ENCODE measurements at regions not wholly inside any gene's neighbourhood (a gene's known extent, or its start where the extent isn't known, plus 50 kb on each side); places are given as distances from the start of the nearest gene placed in this dataset.

DNA sequence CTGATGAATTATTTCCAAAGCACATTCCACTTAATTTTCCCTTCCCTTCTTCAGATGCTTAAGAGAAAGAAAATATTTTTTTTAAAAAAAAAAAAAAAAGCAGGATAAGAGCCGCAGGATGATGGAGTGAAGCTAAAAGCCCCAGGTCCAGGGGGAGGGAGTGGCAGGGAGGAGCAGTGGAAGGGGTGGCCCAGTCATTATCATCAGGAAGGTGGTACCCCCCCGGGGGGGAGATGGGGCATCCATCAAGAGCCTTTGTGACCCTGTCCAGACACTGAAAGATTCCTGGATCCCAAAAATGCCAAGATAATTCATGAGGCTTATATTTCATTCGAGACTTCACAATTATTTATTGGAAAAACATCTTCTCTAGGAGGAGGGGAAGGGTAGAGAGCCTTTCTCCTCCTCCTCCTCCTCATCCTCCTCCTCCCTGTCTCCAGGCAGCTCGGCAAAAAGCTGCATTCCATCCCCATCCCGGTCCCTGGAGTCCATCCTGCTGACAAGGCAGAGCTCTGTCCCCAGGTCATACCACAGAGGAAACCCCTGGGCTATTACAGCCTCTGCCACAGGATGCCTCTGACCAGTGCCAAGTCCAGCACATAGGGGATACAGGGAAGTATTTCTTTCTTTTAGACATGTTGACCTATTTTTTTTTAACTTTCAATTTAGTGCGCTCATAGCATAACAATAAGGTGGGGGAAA is 125.3 kb downstream of the TWIST2 start:
- H3F3A ChIP-seq (ENCODE audit: insufficient read depth): no peaks in the 10 kb centered on the region
- H3K9me2 ChIP-seq (replicated peaks; ENCODE audit: insufficient read depth, low read length): no peaks in the 10 kb centered on the region
- H3K9ac ChIP-seq (ENCODE audit: low read length): no peak overlapping the region
- no peaks in the 10 kb centered on the region for H4K20me1 ChIP-seq (ENCODE audit: low read depth, low read length)
- H3K79me2 ChIP-seq (ENCODE audit: insufficient read depth, low read length): no peaks in the 10 kb centered on the region
- no peak overlapping the region for H3K27ac ChIP-seq (ENCODE audit: low read depth, low read length)
- no peaks in the 10 kb centered on the region for H3K36me3 ChIP-seq (ENCODE audit: low read length)
- no peak overlapping the region for H3K4me2 ChIP-seq (ENCODE audit: low read depth, low read length, poor library complexity, severe bottlenecking)
- no peak for TF ChIP-seq EZH2phosphoT487 (conservative IDR thresholded peaks at IDR 0.05; ENCODE audit: low read length)
- TF ChIP-seq, protein P1, sequence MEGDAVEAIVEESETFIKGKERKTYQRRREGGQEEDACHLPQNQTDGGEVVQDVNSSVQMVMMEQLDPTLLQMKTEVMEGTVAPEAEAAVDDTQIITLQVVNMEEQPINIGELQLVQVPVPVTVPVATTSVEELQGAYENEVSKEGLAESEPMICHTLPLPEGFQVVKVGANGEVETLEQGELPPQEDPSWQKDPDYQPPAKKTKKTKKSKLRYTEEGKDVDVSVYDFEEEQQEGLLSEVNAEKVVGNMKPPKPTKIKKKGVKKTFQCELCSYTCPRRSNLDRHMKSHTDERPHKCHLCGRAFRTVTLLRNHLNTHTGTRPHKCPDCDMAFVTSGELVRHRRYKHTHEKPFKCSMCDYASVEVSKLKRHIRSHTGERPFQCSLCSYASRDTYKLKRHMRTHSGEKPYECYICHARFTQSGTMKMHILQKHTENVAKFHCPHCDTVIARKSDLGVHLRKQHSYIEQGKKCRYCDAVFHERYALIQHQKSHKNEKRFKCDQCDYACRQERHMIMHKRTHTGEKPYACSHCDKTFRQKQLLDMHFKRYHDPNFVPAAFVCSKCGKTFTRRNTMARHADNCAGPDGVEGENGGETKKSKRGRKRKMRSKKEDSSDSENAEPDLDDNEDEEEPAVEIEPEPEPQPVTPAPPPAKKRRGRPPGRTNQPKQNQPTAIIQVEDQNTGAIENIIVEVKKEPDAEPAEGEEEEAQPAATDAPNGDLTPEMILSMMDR (IDR thresholded peaks at IDR 0.05; ENCODE audit: insufficient read depth, low read length, poor library complexity, severe bottlenecking): no peak
- H3K9me3 ChIP-seq (ENCODE audit: insufficient read depth, low read length): no peaks in the 10 kb centered on the region
- no peak overlapping the region for H3K4me3 ChIP-seq (ENCODE audit: insufficient read depth, low read length, poor library complexity, severe bottlenecking)
- H3K27me3 ChIP-seq (ENCODE audit: low read length): no peaks in the 10 kb centered on the region
- no peak overlapping the region for H2AFZ ChIP-seq (ENCODE audit: low read depth, low read length, severe bottlenecking)

DNA sequence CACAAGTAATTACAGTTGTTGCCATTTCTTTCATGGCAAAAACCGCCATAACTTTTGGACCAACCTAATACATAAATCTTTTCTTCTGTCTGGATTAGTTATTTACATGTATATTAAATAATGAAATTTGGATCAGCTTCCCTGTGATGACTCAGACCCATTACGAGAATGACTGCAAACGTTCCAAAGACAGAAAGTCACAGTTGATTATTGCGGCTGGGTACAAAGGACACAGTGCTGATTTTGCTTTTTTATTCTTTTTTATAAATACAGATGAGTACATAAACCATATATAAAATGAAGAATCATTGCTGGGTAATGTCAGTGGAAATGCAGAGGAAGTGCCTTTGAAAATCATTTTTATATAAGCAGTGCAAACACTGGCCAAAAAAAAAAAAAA is 126.2 kb downstream of the TWIST2 start:
- Histone ChIP-seq H3K79me2 (ENCODE audit: insufficient read depth, low read length) (no peaks in the 10 kb centered on the region), H3K27me3 (ENCODE audit: low read length) (no peaks in the 10 kb centered on the region), H3F3A (ENCODE audit: insufficient read depth) (no peaks in the 10 kb centered on the region), H3K36me3 (ENCODE audit: low read length) (no peaks in the 10 kb centered on the region), H3K27ac (ENCODE audit: low read depth, low read length) (no peak overlapping the region), H3K4me3 (ENCODE audit: insufficient read depth, low read length, poor library complexity, severe bottlenecking) (no peak overlapping the region), H3K9ac (ENCODE audit: low read length) (no peak overlapping the region), H2AFZ (ENCODE audit: low read depth, low read length, severe bottlenecking) (no peak overlapping the region), H3K9me3 (ENCODE audit: insufficient read depth, low read length) (no peaks in the 10 kb centered on the region), H4K20me1 (ENCODE audit: low read depth, low read length) (no peaks in the 10 kb centered on the region), H3K9me2 (replicated peaks; ENCODE audit: insufficient read depth, low read length) (no peaks in the 10 kb centered on the region), H3K4me2 (ENCODE audit: low read depth, low read length, poor library complexity, severe bottlenecking) (no peak overlapping the region)
- TF ChIP-seq, protein P1 (IDR thresholded peaks at IDR 0.05; ENCODE audit: insufficient read depth, low read length, poor library complexity, severe bottlenecking): no peak

DNA sequence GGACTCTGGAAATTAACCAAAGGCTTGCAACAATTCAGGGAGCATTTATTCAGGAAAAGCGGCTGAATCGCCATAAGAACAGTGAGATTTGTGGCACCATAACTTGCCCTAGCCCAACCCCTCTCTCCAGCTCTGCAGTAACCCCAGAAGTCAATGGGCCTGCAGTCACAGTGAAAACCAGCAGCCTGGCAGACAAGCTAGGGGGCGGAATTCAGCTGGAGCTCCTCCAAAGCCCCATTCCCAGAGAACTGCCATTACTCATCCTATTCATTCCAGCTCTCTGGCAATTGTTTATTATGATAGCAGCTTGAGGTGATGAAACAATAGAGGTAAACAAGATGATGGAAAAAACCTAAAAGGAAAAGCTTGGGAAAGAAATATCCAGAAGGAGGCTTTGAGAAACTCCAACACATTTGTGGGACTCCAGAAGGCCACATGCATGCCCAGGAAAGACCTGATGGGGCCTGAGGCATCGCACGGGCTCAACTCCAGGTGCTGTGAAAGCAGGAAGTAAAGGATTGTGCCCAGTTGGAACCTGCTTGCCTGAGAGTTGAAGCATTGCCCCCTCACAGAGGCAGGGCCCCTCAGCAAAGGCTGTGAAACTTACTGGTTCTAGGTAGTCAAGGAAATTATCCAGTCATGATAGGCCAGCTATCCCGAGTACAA is 126.7 kb downstream of the TWIST2 start:
- no peak overlapping the region for H3K4me2 ChIP-seq (ENCODE audit: low read depth, low read length, poor library complexity, severe bottlenecking)

More for the DNA sequence above, 126.7 kb downstream of the TWIST2 start:
- Histone ChIP-seq H4K20me1 (ENCODE audit: low read depth, low read length) (no peaks in the 10 kb centered on the region), H3K9me2 (replicated peaks; ENCODE audit: insufficient read depth, low read length) (no peaks in the 10 kb centered on the region), H3K9ac (ENCODE audit: low read length) (no peak overlapping the region), H3F3A (ENCODE audit: insufficient read depth) (no peaks in the 10 kb centered on the region), H3K9me3 (ENCODE audit: insufficient read depth, low read length) (no peaks in the 10 kb centered on the region), H3K27ac (ENCODE audit: low read depth, low read length) (no peak overlapping the region), H2AFZ (ENCODE audit: low read depth, low read length, severe bottlenecking) (no peak overlapping the region), H3K4me3 (ENCODE audit: insufficient read depth, low read length, poor library complexity, severe bottlenecking) (no peak overlapping the region), H3K27me3 (ENCODE audit: low read length) (no peaks in the 10 kb centered on the region), H3K79me2 (ENCODE audit: insufficient read depth, low read length) (no peaks in the 10 kb centered on the region), H3K36me3 (ENCODE audit: low read length) (no peaks in the 10 kb centered on the region)
- TF ChIP-seq EZH2phosphoT487 (conservative IDR thresholded peaks at IDR 0.05; ENCODE audit: low read length): no peak
- TF ChIP-seq, protein P1 (IDR thresholded peaks at IDR 0.05; ENCODE audit: insufficient read depth, low read length, poor library complexity, severe bottlenecking): no peak

All from SU-DHL-6 (cell line).